H1 (cell line): ENCODE measurements at regions not wholly inside any gene's neighbourhood (a gene's known extent, or its start where the extent isn't known, plus 50 kb on each side); places are given as distances from the start of the nearest gene placed in this dataset.

ENCODE experiments used
- CTCF ChIA-PET: fragments of 300-600 bp; sonication (Branson Sonifier 250); formaldehyde crosslinking; loops from one replicate; lab custom pipeline; 2021; ENCODE audit not compliant: partially characterized antibody; lab: Charles Lee
- POLR2A ChIA-PET: fragments of 300-600 bp; sonication (Branson Sonifier 250); formaldehyde crosslinking; loops from one replicate; lab custom pipeline; 2021; ENCODE audit warnings: inconsistent platforms; ENCODE audit not compliant: partially characterized antibody; lab: Charles Lee
- DNase-seq, 2 experiments: peaks; one replicate each; pipeline versions ENCODE4 v3.0.0 to v3.0.0-alpha.2; 2010 to 2022; ENCODE audit warnings: low spot score in 2 of 2, low read depth in 1 of 2, mixed read lengths in 1 of 2
- FAIRE-seq: peaks from 2 replicates; lab custom pipeline; 2011; peaks lifted over from hg19 to GRCh38; lab: Jason Lieb, UNC
- H2AFZ ChIP-seq: 2 replicates; pipeline ENCODE4 v1.8.1; 2012; ENCODE audit warnings: low read length, inconsistent platforms
- H2AK5ac ChIP-seq: 2 replicates; pipeline ENCODE4 v1.6.1; 2013; ENCODE audit warnings: low read depth, low read length
- H2BK120ac ChIP-seq: replicated peaks from 2 replicates; pipeline ENCODE3; 2013; ENCODE audit warnings: low read depth, low read length, inconsistent platforms
- H2BK12ac ChIP-seq: 2 replicates; pipeline ENCODE4 v1.6.1; 2013; ENCODE audit warnings: low read depth, low read length
- H2BK15ac ChIP-seq: 2 replicates; pipeline ENCODE4 v1.6.1; 2013; ENCODE audit warnings: low read length
- H2BK20ac ChIP-seq: 2 replicates; pipeline ENCODE4 v1.6.1; 2013; ENCODE audit warnings: low read length
- H2BK5ac ChIP-seq: 2 replicates; pipeline ENCODE4 v1.6.1; 2013; ENCODE audit warnings: low read depth, low read length
- H3K14ac ChIP-seq: 2 replicates; pipeline ENCODE4 v1.6.1; 2013; ENCODE audit warnings: inconsistent platforms; ENCODE audit not compliant: insufficient read length
- H3K18ac ChIP-seq: 2 replicates; pipeline ENCODE4 v1.6.1; 2013; ENCODE audit warnings: low read length; ENCODE audit errors: extremely low read depth
- H3K23ac ChIP-seq: 2 replicates; pipeline ENCODE4 v1.6.1; 2013; ENCODE audit warnings: inconsistent platforms; ENCODE audit not compliant: insufficient read length
- H3K23me2 ChIP-seq: 2 replicates; pipeline ENCODE4 v1.6.1; 2013; ENCODE audit warnings: low read depth, low read length
- H3K27ac ChIP-seq: 2 replicates; pipeline ENCODE4 v1.6.1; 2011; ENCODE audit warnings: low read depth, low read length, inconsistent platforms
- H3K27me3 ChIP-seq, 4 experiments: replicated peaks in 1 of 4; 1 replicate in 1 of 4; 2 replicates in 3 of 4; pipeline versions ENCODE4 v1.6.1 to v1.8.1; 2011 to 2013; ENCODE audit warnings: low read length in 3 of 4, mild to moderate bottlenecking in 3 of 4, inconsistent platforms in 2 of 4, mixed read lengths in 2 of 4, moderate library complexity in 1 of 4; ENCODE audit not compliant: control insufficient read depth in 3 of 4, insufficient read depth in 3 of 4; ENCODE audit errors: extremely low read depth in 1 of 4
- H3K36me3 ChIP-seq, 4 experiments: 2 replicates each; pipeline versions ENCODE4 v1.6.1 to v1.8.1; 2011 to 2013; ENCODE audit warnings: mild to moderate bottlenecking in 4 of 4, low read length in 3 of 4, moderate library complexity in 2 of 4, control low read depth in 1 of 4, inconsistent platforms in 1 of 4; ENCODE audit not compliant: insufficient read depth in 4 of 4, control insufficient read depth in 2 of 4
- H3K4ac ChIP-seq: replicated peaks from 2 replicates; pipeline ENCODE3; 2013; ENCODE audit warnings: low read length, low read depth, mixed read lengths, inconsistent platforms; ENCODE audit not compliant: insufficient read length
- H3K4me1 ChIP-seq, 4 experiments: replicated peaks in 1 of 4; 1 replicate in 1 of 4; 2 replicates in 3 of 4; pipeline versions ENCODE4 v1.6.1 to v1.8.1; 2011 to 2013; ENCODE audit warnings: low read length in 3 of 4, inconsistent platforms in 2 of 4, mixed read lengths in 1 of 4; ENCODE audit not compliant: insufficient read depth in 4 of 4, control insufficient read depth in 3 of 4
- H3K4me2 ChIP-seq, 2 experiments: 2 replicates each; pipeline versions ENCODE4 v1.6.1 to v1.8.1; 2011 to 2013; ENCODE audit warnings: low read depth in 2 of 2, low read length in 2 of 2, control low read depth in 1 of 2, inconsistent platforms in 1 of 2, mild to moderate bottlenecking in 1 of 2; ENCODE audit not compliant: insufficient read depth in 1 of 2
- H3K4me3 ChIP-seq, 4 experiments: fragments of 200-600, 300-600 bp in 1 of 4; sonication (generic), shearing (Covaris generic), sonication (Bioruptor Twin) in 1 of 4; 2 replicates each; pipeline versions ENCODE4 v1.5.1 to v1.8.1; 2011 to 2016; ENCODE audit warnings: low read length in 4 of 4, low read depth in 3 of 4, control low read depth in 2 of 4, inconsistent platforms in 2 of 4, mild to moderate bottlenecking in 2 of 4, mixed read lengths in 1 of 4, moderate library complexity in 1 of 4; ENCODE audit not compliant: insufficient read depth in 2 of 4; ENCODE audit errors: extremely low read depth in 1 of 4
- H3K56ac ChIP-seq: replicated peaks from 2 replicates; pipeline ENCODE3; 2013; ENCODE audit warnings: low read depth, mild to moderate bottlenecking, mixed read lengths, low read length, inconsistent platforms; ENCODE audit not compliant: insufficient read length
- H3K79me1 ChIP-seq: 2 replicates; pipeline ENCODE4 v1.6.1; 2013; ENCODE audit warnings: low read depth, low read length, control low read depth
- H3K79me2 ChIP-seq, 2 experiments: 2 replicates each; pipeline versions ENCODE4 v1.6.1 to v1.8.1; 2012 to 2013; ENCODE audit warnings: low read length in 2 of 2, mild to moderate bottlenecking in 2 of 2, inconsistent platforms in 1 of 2; ENCODE audit not compliant: insufficient read depth in 2 of 2, control insufficient read depth in 1 of 2
- H3K9ac ChIP-seq, 4 experiments: replicated peaks in 1 of 4; 1 replicate in 1 of 4; 2 replicates in 3 of 4; pipeline versions ENCODE4 v1.6.1 to v1.8.1; 2011 to 2013; ENCODE audit warnings: low read depth in 3 of 4, low read length in 3 of 4, control low read depth in 2 of 4, mild to moderate bottlenecking in 2 of 4, moderate library complexity in 2 of 4, inconsistent platforms in 1 of 4; ENCODE audit errors: extremely low read depth in 1 of 4
- H3K9me3 ChIP-seq, 2 experiments: 2 replicates each; pipeline versions ENCODE4 v1.6.1 to v1.8.1; 2012 to 2013; ENCODE audit warnings: mild to moderate bottlenecking in 2 of 2, moderate library complexity in 2 of 2, control low read depth in 1 of 2, inconsistent platforms in 1 of 2, low read depth in 1 of 2, low read length in 1 of 2, mixed read lengths in 1 of 2; ENCODE audit not compliant: insufficient read depth in 2 of 2
- H4K20me1 ChIP-seq, 2 experiments: replicated peaks in 1 of 2; 2 replicates each; pipeline versions ENCODE3 to v1.8.1; 2011 to 2013; ENCODE audit warnings: inconsistent platforms in 2 of 2, low read length in 2 of 2, mild to moderate bottlenecking in 1 of 2; ENCODE audit not compliant: insufficient read depth in 2 of 2, control insufficient read depth in 1 of 2
- H4K5ac ChIP-seq: 2 replicates; pipeline ENCODE4 v1.6.1; 2013; ENCODE audit warnings: low read length, low read depth, mixed read lengths, inconsistent platforms; ENCODE audit not compliant: insufficient read length
- H4K8ac ChIP-seq: 2 replicates; pipeline ENCODE4 v1.8.0; 2013; ENCODE audit warnings: mild to moderate bottlenecking, moderate library complexity, low read length, inconsistent platforms; ENCODE audit not compliant: insufficient read depth; ENCODE audit errors: extremely low read depth
- H4K91ac ChIP-seq: replicated peaks from 2 replicates; pipeline ENCODE3; 2013; ENCODE audit warnings: low read length, mixed read lengths, inconsistent platforms; ENCODE audit not compliant: insufficient read length
- CREB1 ChIP-seq: IDR thresholded peaks from 2 replicates; pipeline ENCODE4 v1.6.1; 2012; ENCODE audit warnings: inconsistent platforms
- GABPA ChIP-seq: IDR thresholded peaks from 2 replicates; pipeline ENCODE4 v1.6.1; 2011; ENCODE audit warnings: mild to moderate bottlenecking, low read length, moderate library complexity, borderline replicate concordance; ENCODE audit not compliant: insufficient read depth
- MAFK ChIP-seq: IDR thresholded peaks from 2 replicates; pipeline ENCODE4 v1.6.1; 2012; ENCODE audit warnings: low read depth, mild to moderate bottlenecking, improper control_type of control experiment, low read length
- NANOG ChIP-seq: IDR thresholded peaks from 2 replicates; pipeline ENCODE4 v1.6.1; 2011; ENCODE audit warnings: low read length, low read depth, mild to moderate bottlenecking, inconsistent platforms; ENCODE audit not compliant: insufficient read depth, poor library complexity, severe bottlenecking
- RBBP5 ChIP-seq: IDR thresholded peaks from 2 replicates; pipeline ENCODE4 v1.7.1; 2012; ENCODE audit warnings: low read depth, mild to moderate bottlenecking, inconsistent platforms, low read length, moderate library complexity, borderline replicate concordance
- SIN3A ChIP-seq, 2 experiments: IDR thresholded peaks in 1 of 2; conservative IDR thresholded peaks in 1 of 2; 2 replicates each; pipeline ENCODE4 v1.6.1; 2011 to 2012; ENCODE audit warnings: low read length in 2 of 2, improper control_type of control experiment in 1 of 2, low read depth in 1 of 2, mild to moderate bottlenecking in 1 of 2
- USF2 ChIP-seq: IDR thresholded peaks from 2 replicates; pipeline ENCODE4 v1.6.1; 2011; ENCODE audit warnings: low read length, improper control_type of control experiment
- YY1 ChIP-seq: IDR thresholded peaks from 2 replicates; pipeline ENCODE4 v1.6.1; 2011; ENCODE audit warnings: low read depth, mild to moderate bottlenecking, low read length
- ZNF274 ChIP-seq: IDR thresholded peaks from 2 replicates; pipeline ENCODE4 v1.7.0; 2012; ENCODE audit warnings: low read length, borderline replicate concordance; ENCODE audit errors: extremely low read depth
- WGBS, 2 experiments: shearing (Covaris generic) in 1 of 2; methylation state at CpG; one replicate each; pipeline versions ENCODE4 v1.1.6 to v1.1.7; 2013 to 2015; ENCODE audit warnings: low lambda C conversion rate in 2 of 2, mixed read lengths in 2 of 2, inconsistent platforms in 1 of 2, low coverage in 1 of 2, missing lambda C conversion rate in 1 of 2; ENCODE audit not compliant: insufficient replicate concordance in 2 of 2, insufficient coverage in 1 of 2, insufficient read length in 1 of 2; ENCODE audit errors: extremely low coverage in 1 of 2, missing lambda C conversion rate in 1 of 2; 5-methylcytosine and 5-hydroxymethylcytosine counted together
- TF ChIP-seq, protein P1 (sequence below): IDR thresholded peaks from 2 replicates; pipeline ENCODE4 v1.6.1; 2012; ENCODE audit warnings: inconsistent platforms
- TF ChIP-seq, protein P2 (sequence below): IDR thresholded peaks from 2 replicates; pipeline ENCODE4 v1.6.1; 2012; ENCODE audit warnings: inconsistent platforms

- Histone ChIP-seq H3K9me3 (no peaks in the 10 kb centered on the region), H3K27ac (no peak overlapping the region), H3K23me2 (no peaks in the 10 kb centered on the region), H3K36me3 (no peaks in the 10 kb centered on the region), H2AFZ (peak overlapping the region; percentile 36; the same call in 1 of the 2 replicates), H2BK12ac (no peak overlapping the region), H2BK120ac (no peak overlapping the region), H3K56ac (no peak overlapping the region), H3K27me3 (no peaks in the 10 kb centered on the region), H3K18ac (no peak overlapping the region), H3K9ac (no peak overlapping the region), H3K23ac (no peak overlapping the region), H3K14ac (no peak overlapping the region), H2AK5ac (no peak overlapping the region), H3K4me1 (no peaks in the 10 kb centered on the region), H2BK20ac (no peak overlapping the region), H2BK15ac (no peak overlapping the region), H2BK5ac (no peak overlapping the region), H4K20me1 (no peaks in the 10 kb centered on the region), H3K4me3 (no peak overlapping the region; a peak in 1 of 8 replicates), H3K4me2 (no peak overlapping the region; a peak in 1 of 4 replicates), H3K79me2 (no peaks in the 10 kb centered on the region), H3K79me1 (no peaks in the 10 kb centered on the region), H4K8ac (no peak overlapping the region), H4K91ac (no peak overlapping the region), H4K5ac (no peak overlapping the region), H3K4ac (no peak overlapping the region)
- WGBS, 2 experiments: 27% methylated on average over 13 of the region's 13 CpGs; no CpG with 5 or more reads in 1 of the 2 experiments
- ChIA-PET POLR2A (no interaction called here), CTCF (interaction anchor here (0.6 to 3.1 kb wide), 36 partner anchors 9 to 1411 kb away, joined by 3 to 70 read pairs (median 3); no protein-coding TSS in a partner anchor)
- DNase-seq: peak; percentile 56 to 92
- peak; percentile 74 for FAIRE-seq
- TF ChIP-seq NANOG: no peak
- TF ChIP-seq MAFK: no peak
- TF ChIP-seq, protein P1, sequence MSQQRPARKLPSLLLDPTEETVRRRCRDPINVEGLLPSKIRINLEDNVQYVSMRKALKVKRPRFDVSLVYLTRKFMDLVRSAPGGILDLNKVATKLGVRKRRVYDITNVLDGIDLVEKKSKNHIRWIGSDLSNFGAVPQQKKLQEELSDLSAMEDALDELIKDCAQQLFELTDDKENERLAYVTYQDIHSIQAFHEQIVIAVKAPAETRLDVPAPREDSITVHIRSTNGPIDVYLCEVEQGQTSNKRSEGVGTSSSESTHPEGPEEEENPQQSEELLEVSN: no peak
- TF ChIP-seq USF2: no peak
- TF ChIP-seq YY1: 0 out of 2 replicates have a peak, but pooled peaks have one; percentile 34
- peak; percentile 35; the same call in 1 of the 2 replicates for TF ChIP-seq CREB1
- TF ChIP-seq SIN3A (conservative IDR thresholded peaks at IDR 0.05 in 1 of 2, IDR thresholded peaks at IDR 0.05 in 1 of 2; ENCODE audit: low read depth in 1 of 2, low read length in 2 of 2): 0 out of 4 replicates have a peak, but pooled peaks of 1 of the 2 experiments have one; percentile 25
- TF ChIP-seq ZNF274: no peak
- no peak for TF ChIP-seq GABPA
- TF ChIP-seq, protein P2, sequence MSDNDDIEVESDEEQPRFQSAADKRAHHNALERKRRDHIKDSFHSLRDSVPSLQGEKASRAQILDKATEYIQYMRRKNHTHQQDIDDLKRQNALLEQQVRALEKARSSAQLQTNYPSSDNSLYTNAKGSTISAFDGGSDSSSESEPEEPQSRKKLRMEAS: no peak
- no peak for TF ChIP-seq RBBP5
Measured at GRCh38 chr2:204145263-204145751, 208.7 kb downstream of the ICOS start.
